Fibroblast of gingiva (primary cell): ENCODE measurements at regions not wholly inside any gene's neighbourhood (a gene's known extent, or its start where the extent isn't known, plus 50 kb on each side); places are given as distances from the start of the nearest gene placed in this dataset.

Experiments used
- DNase-seq: peaks from one replicate; pipeline ENCODE4 v3.0.0-alpha.2; 2011; ENCODE audit warnings: low read depth

- DNase-seq = no peak
Measured at GRCh38 chr22:49435596-49435995, 392.1 kb downstream of the BRD1 start.

- DNase-seq = no peak
Measured at GRCh38 chr22:49433717-49434611, 393.7 kb downstream of the BRD1 start.

- DNase-seq = no peak
Measured at GRCh38 chr22:49432897-49433443, 394.7 kb downstream of the BRD1 start.

GRCh38 chr22:49432211-49432896 lies 395.3 kb downstream of the BRD1 start:
- DNase-seq = no peak

GRCh38 chr22:49431551-49431950 lies 396.1 kb downstream of the BRD1 start:
- no peak for DNase-seq

GRCh38 chr22:49429066-49429465 lies 398.6 kb downstream of the BRD1 start:
- DNase-seq = no peak

- no peak for DNase-seq
Measured at GRCh38 chr22:49427941-49428340, 399.7 kb downstream of the BRD1 start.

DNA sequence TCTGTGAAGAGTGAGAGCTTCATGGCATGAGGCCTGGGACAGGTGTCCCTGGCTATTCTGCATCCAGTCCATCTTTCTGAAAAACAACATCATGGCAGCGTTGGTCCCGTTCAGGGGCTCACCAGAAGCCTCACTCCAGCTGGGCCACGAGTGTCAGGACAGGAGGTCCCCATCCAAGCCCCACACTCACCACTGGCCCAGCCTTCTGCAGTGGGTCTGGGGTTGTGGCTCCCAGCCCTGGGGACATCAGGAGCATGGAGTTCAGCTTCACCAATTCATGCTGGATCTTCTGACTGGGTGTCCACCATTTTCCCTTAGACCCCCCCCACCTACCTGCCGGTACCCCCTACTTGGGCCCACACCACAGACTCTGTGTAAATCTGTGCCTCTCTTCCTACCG lies 400.3 kb downstream of the BRD1 start:
- DNase-seq = no peak

- no peak for DNase-seq
Measured at GRCh38 chr22:49426618-49427266, 400.9 kb downstream of the BRD1 start.

- no peak for DNase-seq
Measured at GRCh38 chr22:49426098-49426497, 401.6 kb downstream of the BRD1 start.

GRCh38 chr22:49425356-49425755 lies 402.3 kb downstream of the BRD1 start:
- DNase-seq = no peak

- DNase-seq = no peak
Measured at GRCh38 chr22:49424893-49425270, 402.8 kb downstream of the BRD1 start.

GRCh38 chr22:49423125-49423650 lies 404.5 kb downstream of the BRD1 start:
- DNase-seq = no peak

DNA sequence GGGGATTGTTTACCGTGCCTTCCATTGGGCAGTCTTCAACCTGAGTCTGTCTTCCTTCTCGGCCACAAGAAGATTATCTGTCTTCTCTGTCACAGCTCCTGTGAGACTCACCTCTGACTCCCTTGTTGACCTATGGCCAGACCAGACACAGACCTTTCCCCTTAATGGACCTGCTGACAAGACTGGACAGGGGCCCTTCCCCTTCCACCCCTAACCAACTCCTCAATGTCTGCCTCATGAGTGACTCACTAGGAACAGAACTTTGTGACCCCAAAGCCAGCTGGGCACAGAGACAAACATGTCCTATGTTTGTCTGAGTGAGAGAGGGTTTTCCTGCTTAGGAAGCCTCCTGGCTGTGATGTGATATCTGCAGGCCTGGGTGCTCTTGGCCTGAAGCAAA lies 405.0 kb downstream of the BRD1 start:
- no peak for DNase-seq

- no peak for DNase-seq
Measured at GRCh38 chr22:49420651-49421050, 407.0 kb downstream of the BRD1 start.

DNA sequence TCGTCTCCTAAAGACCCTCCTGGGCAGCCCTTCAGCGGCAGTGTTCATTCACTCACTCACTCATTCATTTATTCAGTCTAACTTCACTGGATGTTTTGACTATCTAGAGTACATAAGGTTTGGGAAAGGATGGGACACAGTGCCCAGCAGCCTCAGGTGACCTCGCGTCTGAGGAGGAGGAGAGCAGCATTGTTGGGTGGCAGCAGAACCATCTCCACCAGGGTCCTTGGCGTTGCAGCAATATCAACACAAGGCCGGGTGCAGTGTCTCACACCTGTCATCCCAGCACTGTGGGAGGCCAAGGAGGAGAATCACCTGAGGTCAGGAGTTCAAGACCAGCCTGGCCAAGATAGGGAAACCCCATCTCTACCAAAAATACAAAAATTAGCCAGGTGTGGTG lies 408.0 kb downstream of the BRD1 start:
- no peak for DNase-seq

- DNase-seq = no peak
Measured at GRCh38 chr22:49418943-49419342, 408.7 kb downstream of the BRD1 start.

GRCh38 chr22:49418341-49418894 lies 409.3 kb downstream of the BRD1 start:
- DNase-seq = no peak

DNA sequence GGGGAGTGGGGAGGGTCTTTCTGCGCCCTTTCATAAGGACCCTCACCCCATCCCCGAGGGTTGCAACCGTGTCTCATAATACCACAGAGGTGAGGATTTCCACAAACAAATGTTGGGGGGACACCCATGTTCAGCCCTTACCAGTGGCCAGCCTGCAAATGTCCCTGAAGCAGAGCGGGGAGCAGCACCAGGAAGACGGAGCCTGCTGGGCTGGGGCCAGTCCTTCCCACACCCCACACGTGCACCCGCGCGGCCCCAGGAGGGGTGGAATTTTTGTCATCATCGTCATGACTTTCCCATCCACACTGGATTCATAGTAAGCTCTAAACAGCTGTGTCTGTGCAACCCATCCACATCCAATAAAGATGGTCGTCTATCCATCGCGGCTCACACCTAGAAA lies 409.8 kb downstream of the BRD1 start:
- DNase-seq = no peak

DNA sequence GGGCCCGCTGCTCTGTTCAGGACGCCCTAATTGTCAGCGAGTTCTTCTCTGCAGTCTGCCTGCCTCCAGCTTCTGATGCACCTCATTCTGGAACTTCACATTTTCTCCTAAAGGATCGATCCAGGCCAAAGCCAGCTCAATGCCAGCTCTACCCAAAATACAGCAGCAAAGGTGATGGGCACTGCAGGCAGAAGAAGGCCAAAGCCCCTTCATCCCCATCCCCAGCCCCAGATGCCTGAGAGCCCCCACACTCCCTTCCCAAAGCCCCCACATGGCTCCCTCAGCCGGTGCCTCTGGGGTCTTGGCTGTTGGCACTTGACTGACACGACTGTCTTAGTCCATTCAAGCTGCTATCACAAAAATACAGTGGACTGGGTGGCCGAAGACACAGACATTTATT lies 410.3 kb downstream of the BRD1 start:
- no peak for DNase-seq

GRCh38 chr22:49415151-49415951 lies 412.3 kb downstream of the BRD1 start:
- no peak for DNase-seq
